Retinal pigment epithelial cell (primary cell): ENCODE measurements at regions not wholly inside any gene's neighbourhood (a gene's known extent, or its start where the extent isn't known, plus 50 kb on each side); places are given as distances from the start of the nearest gene placed in this dataset.
"Not testable (repeated sequence)": the region's sequence is repeated elsewhere in the genome, so short reads cannot be mapped to it uniquely, and the experiment has no call there.

Source experiments
- DNase-seq: peaks from one replicate; pipeline ENCODE4 v3.0.0-alpha.2; 2010; ENCODE audit warnings: low read depth
- H3K4me3 ChIP-seq: 2 replicates; pipeline ENCODE4 v1.5.1; 2011; ENCODE audit warnings: mild to moderate bottlenecking, low read length, control low read depth, moderate library complexity
- TF ChIP-seq, protein P1 (sequence below): conservative IDR thresholded peaks from 2 replicates; pipeline ENCODE4 v1.5.1; 2011; ENCODE audit warnings: low read depth, low read length, control low read depth, inconsistent platforms

DNA sequence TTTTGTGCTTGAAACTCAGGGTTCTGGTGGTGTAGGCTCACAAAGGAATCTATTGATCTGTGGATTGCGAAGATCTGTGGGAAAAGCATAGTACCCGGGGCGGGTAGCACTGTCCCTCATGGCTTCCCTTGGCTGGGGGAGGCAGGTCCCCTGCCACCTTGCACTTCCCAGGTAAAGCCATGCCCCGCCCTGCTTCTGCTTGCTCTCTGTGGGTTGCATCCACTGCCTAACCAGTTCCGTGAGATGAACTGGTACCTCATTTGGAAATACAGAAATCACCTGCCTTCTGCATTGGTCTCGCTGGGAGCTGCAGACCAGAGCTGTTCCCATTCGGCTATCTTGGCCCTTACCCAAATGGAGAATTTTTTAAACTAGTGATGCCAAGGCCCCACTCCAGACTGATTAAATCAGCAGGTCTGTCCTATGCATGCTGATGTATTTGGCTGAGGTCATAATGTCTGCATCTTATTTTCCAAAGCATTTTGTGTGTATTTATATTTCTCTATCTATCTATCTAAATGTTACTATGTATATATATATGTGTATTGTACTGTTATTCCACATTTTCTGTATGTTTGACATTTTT lies 65.5 kb upstream of the SLC7A14 start:
- no peak for DNase-seq
- TF ChIP-seq, protein P1, sequence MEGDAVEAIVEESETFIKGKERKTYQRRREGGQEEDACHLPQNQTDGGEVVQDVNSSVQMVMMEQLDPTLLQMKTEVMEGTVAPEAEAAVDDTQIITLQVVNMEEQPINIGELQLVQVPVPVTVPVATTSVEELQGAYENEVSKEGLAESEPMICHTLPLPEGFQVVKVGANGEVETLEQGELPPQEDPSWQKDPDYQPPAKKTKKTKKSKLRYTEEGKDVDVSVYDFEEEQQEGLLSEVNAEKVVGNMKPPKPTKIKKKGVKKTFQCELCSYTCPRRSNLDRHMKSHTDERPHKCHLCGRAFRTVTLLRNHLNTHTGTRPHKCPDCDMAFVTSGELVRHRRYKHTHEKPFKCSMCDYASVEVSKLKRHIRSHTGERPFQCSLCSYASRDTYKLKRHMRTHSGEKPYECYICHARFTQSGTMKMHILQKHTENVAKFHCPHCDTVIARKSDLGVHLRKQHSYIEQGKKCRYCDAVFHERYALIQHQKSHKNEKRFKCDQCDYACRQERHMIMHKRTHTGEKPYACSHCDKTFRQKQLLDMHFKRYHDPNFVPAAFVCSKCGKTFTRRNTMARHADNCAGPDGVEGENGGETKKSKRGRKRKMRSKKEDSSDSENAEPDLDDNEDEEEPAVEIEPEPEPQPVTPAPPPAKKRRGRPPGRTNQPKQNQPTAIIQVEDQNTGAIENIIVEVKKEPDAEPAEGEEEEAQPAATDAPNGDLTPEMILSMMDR: no peak
- no peak overlapping the region for H3K4me3 ChIP-seq

DNA sequence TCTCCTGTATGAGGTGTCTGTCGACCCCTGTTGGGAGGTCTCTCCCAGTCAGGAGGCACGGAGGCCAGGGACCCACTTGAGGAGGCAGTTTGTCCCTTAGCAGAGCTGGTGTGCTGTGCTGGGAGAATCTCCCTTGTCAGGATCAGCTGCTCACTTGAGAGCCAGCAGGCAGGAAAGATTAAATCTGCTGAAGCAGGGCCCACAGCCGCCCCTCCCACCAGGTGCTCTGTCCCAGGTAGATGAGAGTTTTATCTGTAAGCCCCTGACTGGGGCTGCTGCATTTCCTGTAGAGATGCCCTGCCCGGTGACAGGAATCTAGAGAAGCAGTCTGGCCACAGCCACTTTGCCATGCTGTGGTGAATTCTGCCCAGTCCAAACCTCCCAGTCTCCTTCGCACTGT lies 64.7 kb upstream of the SLC7A14 start:
- not testable (repeated sequence) for H3K4me3 ChIP-seq, DNase-seq

DNA sequence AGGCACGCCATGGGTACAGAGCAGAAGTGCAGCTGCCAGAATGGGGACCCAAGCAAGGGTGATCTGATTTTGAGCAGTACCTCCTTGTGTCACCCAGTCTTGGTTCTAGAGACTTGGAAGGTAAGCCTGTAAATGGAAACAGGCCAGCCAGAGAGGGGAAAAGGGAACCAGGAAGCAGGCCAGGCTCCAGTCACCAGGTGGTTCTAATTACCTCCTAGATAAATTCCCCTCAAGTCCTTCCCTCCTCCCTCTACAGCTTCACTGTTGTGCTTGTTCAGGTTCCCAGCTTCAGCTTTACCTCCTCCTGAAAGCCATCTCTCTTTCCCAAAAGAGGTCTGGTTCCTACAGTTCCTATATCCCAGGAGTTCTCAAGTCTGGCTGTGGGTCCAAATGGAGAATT lies 58.8 kb upstream of the SLC7A14 start:
- no peak overlapping the region for H3K4me3 ChIP-seq
- DNase-seq: no peak
- TF ChIP-seq, protein P1: no peak

DNA sequence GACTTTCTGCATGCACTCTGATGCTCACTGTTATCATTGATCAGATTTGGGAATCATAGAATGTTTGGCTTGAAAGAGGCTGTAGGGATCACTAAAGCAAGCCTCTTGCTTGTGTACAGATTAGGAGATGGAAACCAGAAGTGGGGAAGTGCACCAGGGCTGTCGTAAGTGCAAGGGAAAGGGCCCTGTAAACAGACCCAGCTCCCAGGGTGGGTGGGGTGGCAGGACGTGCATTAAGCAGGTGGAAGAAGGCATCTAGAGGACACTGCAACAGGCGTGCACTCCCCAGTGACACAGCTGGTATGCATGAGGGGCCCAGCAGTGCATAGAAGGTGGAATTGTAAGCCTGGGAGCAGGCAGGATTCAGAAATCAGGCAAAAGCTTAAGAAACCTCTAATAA lies 58.0 kb upstream of the SLC7A14 start:
- DNase-seq: no peak
- no peak overlapping the region for H3K4me3 ChIP-seq
- TF ChIP-seq, protein P1: no peak

DNA sequence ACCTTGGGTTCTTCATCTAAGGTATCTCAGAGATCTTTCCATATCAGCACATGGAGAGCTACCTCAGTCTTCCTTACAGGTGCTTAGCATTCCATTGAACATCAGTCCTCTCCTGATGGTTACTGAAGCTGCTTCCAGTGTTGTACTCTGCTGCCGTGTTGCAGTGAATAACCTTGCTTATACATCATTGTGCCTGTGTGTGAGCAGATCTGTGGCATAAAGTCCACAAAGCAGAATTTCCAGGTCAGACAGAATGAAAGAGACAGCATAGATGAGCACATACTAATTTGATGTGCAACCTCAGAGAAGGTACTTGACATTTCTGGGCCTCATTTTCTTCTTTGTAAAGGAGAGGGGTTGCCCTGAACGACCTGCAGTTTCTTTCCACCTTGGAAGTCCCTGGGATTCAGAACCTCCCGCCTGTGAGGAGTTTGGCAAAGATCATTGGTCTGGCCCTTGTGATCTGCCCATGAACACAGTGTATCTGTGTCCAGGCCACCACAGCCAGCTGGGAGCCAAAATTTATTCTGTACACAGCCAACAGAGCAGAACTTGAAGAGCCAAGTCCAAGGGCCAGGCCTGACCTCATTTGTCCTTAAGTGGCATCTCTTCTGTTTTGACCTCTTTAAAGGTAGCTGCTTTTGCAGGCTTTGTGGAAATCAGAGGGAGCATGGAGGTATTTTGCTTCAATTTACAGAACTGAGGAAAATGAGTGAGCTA lies 57.2 kb upstream of the SLC7A14 start:
- TF ChIP-seq, protein P1: no peak

DNA sequence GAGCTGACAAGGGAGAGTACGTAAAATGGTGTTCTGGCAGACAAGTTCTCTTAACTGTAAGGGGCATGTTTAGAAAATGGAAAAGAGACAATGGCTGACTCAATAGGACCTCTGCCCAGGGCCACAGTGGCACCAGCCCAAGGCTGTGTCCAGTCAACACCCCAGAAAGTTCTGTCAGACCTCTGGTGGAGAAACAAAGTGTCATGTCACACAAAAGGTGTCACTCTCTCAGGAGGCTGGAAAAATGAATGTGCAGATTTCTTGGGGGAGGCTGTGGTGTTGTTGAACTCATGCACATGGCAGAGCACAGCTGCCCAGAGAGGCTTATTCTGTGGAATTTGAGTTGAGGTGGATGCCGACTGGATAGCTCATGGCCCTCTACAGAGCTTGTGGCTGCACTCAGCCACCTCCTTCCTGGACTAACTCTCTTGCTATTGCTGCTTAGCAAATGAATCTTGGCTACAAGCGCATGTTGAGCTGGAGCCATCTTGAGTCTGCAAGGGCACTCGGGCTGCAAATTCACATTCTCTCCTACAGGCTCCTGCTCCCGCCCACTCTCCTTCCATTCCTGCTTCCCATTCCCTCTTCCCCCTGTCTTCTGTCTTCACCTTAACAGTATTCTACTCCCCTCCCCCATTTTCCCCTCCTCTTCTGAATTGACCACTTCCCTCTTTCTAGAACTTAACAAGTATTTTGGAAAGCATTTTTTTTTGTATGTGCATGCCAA lies 55.8 kb upstream of the SLC7A14 start:
- TF ChIP-seq, protein P1: no peak
- no peak for DNase-seq
- no peak overlapping the region for H3K4me3 ChIP-seq

More for the DNA sequence above, 57.2 kb upstream of the SLC7A14 start:
- H3K4me3 ChIP-seq: no peak overlapping the region
- no peak for DNase-seq

DNA sequence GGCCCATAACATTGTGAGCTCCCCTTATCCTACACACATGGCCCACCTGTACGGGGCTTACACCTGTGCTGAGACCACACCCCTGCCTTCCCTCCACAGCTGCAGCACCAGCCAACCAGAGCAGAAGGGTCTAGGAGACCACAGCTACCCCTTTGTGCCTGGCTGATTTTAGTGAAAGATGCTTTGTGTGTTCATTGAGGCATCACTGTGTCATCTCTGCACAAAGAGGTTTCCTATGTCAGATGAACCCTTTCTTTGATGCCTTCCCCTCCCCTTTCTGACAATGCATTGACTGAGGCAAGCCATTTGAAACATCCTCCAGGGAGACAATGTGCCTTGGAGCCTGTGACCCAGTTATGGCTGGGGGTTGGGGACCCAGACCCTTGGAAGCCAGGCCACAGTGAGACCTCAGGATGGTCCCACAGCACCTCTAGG lies 54.9 kb upstream of the SLC7A14 start:
- no peak for DNase-seq
- no peak overlapping the region for H3K4me3 ChIP-seq
- TF ChIP-seq, protein P1: no peak
